ENCODE measurements at regions not wholly inside any gene's neighbourhood (a gene's known extent, or its start where the extent isn't known, plus 50 kb on each side); places are given as distances from the start of the nearest gene placed in this dataset.

DNA sequence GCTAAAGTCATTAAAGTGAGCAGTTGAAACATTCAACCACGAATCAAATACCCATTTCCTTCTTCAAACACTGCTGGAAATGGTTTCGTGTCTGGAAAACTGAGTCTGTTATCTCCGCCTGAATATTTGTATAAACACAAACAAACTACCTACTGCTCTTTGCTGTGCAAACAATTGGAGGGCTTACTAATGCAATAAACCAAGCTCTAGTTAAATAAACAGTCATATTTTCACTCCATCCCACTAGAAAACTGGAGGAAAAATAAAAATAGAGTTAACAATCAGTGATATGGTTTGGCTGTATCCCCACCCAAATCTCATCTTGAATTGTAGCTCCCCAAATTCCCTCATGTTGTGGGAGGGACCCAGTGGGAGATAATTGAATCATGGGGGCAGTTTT lies 397.6 kb downstream of the RASEF start:
- DNase-seq, result no peak

DNA sequence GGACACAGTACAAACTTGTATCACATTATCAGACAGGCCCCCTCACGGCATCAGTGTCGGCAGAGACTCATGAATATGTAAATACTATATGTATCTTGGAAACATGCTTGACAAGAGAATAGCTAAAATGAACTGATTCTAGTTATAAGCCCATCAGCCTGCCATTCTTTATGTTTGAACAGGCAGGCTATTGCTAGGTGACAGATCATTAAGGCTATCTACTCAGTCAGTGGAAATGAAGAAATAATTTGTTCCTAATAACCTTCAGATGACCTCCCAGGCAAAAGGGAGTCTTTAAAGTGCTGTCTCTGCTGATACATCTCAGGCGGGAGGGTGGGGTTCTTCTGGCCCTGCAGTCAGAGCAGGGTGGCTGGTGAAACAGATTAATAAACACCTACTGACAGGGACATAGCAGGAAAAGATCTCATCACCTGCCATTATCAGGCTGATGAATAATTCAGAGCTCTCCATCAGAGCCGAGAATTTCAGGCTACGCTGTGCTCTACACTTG lies 394.2 kb downstream of the RASEF start:
- DNase-seq, result no peak

DNA sequence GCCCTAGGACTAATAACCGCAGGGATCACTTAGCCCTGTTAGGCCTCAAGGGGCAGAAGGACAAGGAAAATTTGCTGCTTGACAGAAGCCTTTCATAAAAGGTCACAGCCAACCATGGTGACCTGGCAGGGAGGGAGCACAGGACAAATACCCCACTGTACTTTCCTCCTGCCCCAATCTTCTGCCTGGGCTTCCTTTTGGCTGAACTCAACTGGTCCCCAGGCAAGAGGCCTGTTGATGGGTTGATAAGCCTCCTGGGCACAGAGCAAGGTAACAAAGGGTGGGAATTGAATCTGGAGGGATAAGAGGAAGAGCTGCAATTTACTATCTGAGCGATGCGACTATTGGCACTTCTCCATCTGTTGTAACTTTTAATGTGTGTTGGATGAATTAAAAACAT lies 392.9 kb downstream of the RASEF start:
- no peak for DNase-seq

GRCh38 chr9:82670726-82671125 lies 392.2 kb downstream of the RASEF start:
- DNase-seq, result no peak

GRCh38 chr9:82673201-82673600 lies 389.7 kb downstream of the RASEF start:
- no peak for DNase-seq

DNA sequence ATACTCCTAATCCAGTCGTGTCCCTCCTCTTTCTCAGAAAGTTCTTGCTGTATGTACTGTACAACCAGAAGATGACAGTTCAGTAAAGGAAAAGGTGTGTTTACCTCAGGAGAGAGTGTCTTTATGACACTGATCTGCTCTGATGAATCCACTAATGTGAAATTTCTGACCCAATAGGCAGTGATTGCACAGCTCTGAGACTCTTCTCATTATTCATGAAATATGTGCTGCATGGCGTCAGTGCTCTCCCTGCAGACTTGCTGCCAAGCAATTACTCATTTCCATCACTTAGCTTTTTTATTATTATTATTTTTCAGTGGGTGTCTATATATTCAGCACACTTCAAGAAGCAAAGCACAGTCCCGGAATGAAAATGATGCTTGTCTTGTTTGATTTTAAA lies 389.0 kb downstream of the RASEF start:
- DNase-seq, result no peak

- DNase-seq, result no peak
These were observed 387.8 kb downstream of the RASEF start for GRCh38 chr9:82675102-82675501.

DNA sequence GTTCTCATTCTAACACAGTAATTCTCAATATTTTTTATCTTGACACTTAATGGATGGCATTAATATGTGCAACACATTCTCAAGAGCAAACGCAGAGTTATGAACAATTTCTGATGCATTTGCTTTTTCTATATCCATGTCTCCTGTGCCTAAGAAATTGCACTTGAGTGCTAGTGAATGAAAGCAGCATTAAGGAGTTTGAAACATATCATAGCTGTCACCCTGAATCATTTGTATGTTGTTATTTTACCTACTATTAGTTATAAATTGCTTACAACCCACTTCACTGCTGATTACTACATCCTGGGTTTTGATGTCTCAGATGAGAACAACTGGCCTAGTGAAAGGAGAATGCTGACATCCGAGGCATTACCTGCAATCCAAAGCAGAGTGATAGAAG lies 387.3 kb downstream of the RASEF start:
- DNase-seq, result no peak

- no peak for DNase-seq
These were observed 385.9 kb downstream of the RASEF start for GRCh38 chr9:82677086-82677485.

DNA sequence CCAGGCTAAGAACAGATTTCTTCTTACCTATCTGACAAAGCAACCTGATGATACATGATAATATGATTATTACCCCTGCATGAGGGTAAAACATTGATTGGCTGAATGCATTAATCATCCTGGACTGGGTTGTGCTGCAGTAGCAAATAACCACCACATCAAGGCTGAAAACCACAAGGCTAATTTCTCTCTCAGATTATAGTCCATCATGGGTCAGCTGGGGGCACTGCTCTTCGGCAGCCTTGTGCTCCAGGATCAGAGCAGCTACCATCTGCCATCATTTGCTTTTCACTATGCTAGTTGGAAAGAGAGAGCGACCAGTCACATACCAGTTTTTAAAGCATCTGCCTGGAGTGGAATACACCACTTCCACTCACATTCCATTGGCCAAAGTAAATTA lies 383.5 kb downstream of the RASEF start:
- DNase-seq, result no peak

- no peak for DNase-seq
These were observed 382.6 kb downstream of the RASEF start for GRCh38 chr9:82680179-82680935.

DNA sequence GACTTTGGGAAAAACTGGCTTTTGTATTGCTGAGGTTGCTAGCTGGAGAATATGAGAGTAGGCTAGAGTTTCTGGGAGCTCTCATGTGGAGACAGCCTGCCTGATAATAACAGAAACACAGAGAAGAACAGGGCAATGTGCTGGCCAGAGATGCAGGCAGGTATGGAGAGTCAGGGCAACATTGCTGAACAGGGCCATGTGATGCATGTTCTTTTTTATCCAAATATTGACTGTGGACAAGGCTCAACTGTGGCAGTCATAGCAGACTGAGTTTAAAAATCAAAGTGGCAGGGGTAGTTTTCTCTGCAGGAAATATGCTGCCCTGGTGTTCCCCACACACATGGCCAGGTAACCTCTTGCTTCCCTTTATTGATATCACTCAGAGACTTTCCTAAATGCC lies 381.1 kb downstream of the RASEF start:
- no peak for DNase-seq

GRCh38 chr9:82682431-82682830 lies 380.5 kb downstream of the RASEF start:
- DNase-seq, result no peak

GRCh38 chr9:82695704-82696103 lies 367.2 kb downstream of the RASEF start:
- DNase-seq, result no peak

GRCh38 chr9:82706786-82707185 lies 356.2 kb downstream of the RASEF start:
- DNase-seq, result no peak

DNA sequence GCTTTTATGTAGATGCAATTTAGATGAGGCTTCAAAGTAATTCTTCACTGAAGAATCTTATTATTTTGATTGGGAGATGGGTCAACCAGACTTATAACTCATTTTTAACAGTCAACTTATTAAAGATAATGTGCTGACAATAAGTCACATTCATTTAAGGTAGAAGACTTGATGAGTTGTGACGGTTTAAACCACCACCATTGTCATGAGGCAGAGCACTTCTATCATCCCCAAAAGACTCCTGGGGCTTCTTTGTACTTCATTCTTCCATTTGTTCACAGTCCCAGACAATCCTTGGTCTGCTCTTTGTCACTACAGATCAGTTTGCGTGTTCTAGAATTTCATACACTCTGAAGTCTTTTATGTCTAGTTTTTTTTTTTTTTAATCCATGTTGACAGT lies 346.1 kb downstream of the RASEF start:
- DNase-seq, result no peak

GRCh38 chr9:82720515-82720914 lies 342.4 kb downstream of the RASEF start:
- DNase-seq, result no peak

GRCh38 chr9:82721593-82721992 lies 341.3 kb downstream of the RASEF start:
- DNase-seq, result no peak

DNA sequence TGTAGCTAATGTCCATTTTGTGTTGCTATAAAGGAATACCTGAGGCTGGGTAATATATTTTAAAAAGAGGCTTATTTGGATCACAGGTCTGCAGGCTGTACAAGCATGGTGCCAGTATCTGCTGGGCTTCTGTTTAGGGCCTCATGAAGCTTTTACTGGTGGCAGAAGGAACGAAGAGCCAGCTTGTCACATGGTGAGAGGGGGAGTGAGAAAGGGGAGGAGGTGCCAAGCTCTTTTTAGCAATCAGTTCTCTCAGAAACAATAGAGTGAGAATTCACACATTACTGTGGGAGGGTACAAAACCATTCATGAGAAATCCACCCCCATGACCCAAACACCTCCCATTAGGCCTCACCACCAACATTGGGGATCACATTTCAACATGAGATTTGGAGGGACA lies 340.9 kb downstream of the RASEF start:
- DNase-seq, result no peak

- DNase-seq, result no peak
These were observed 340.4 kb downstream of the RASEF start for GRCh38 chr9:82722561-82722960.

DNA sequence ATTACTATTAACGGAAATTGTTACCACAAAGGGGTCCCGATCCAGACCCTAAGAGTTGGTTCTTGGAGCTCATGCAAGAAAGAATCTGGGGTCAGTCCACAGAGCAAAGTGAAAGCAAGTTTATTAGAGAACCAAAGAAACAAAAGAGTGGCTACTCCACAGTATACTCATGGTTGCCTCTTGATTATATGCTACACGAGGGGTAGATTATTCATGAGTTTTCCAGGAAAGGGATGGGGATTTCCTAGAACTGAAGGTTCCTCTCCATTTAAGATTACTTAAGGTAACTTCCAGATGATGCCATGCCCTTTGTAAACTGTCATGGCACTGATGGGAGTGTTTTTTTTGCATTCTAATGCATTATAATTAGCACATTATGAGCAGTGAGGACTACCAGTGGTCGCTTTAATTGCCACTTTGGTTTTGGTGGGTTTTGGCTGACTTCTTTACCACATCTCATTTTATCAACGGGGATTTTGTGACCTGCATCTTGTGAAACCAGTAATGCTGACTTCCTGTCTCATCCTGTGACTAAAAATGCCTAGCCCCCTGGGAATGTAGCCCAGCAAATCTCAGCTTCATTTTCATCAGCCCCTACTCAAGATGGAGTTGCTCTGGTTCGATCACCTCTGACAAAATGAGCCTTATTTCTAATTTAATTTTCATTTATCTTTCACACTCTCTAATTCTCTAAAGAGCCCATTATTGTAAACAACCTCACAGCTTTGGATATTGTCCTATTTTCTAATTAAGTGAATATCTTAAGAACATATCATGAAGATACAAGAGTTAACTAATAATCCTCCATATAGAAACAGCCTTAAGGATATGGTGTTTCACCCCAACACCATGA lies 336.3 kb downstream of the RASEF start:
- DNase-seq, result no peak

DNA sequence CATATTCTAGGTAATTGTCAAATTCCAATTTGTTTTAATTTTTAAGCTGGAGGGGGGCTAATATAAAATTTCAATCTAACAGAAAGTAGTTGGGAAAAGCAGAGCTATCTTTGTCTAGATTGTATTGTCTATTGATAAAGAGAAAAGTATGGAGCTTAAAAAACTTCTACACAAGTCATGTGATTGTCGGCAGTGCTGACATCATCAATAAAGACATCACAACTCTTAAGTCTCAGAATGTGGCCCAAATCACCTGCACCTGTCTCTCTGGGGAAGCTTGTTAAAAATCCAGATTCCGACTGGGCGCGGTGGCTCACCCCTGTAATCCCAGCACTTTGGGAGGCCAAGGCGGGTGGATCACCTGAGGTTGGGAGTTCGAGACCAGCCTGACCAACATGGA lies 333.8 kb downstream of the RASEF start:
- no peak for DNase-seq

- no peak for DNase-seq
These were observed 332.9 kb downstream of the RASEF start for GRCh38 chr9:82729991-82730589.

All from tongue (tissue), 1 donor.